ENCODE measurements at regions not wholly inside any gene's neighbourhood (a gene's known extent, or its start where the extent isn't known, plus 50 kb on each side); places are given as distances from the start of the nearest gene placed in this dataset.

DNA sequence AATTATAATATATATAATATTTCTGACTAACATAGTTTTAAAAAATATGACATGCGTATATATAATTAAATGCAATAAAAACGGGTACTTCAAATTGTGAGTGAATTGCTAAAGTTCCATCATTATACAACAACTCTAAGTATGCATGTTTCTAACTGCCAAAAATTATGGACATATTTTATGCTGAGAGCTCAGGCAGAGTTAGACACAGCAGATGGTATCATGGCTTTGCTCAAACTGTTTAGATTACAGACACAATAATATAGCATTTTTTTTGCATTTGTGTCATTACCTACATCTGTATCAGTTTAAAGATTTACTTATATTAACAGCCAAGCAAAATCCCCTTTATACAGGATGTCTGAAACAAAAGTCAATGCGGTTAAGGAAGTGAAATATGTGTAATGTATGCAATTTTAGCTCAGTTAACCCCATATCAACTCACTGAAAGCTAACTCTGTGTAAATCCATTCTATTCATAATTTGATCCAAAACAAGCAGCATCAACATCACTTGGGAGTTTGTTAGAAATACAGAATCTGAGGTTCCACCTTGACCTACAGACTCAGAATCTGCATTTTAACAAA, 119.1 kb upstream of the CNKSR2 start:
- WGBS, 4 donors = 40 to 63% (median 54%) methylated on average over 3 of the region's 3 CpGs
- Histone ChIP-seq H3K4me1 (replicated peaks in 1 of 2) (no peaks in the 10 kb centered on the region), H3K27me3 (no peaks in the 10 kb centered on the region), H3K9me3 (replicated peaks in 1 of 3) (no peaks in the 10 kb centered on the region), H3K36me3 (replicated peaks in 1 of 2) (no peaks in the 10 kb centered on the region), H3K27ac (no peak overlapping the region), H3K4me3 (no peak overlapping the region)
- no peak for DNase-seq
- intact Hi-C loops (cut with DNase I) = no loop called here
- TF ChIP-seq, protein P1, sequence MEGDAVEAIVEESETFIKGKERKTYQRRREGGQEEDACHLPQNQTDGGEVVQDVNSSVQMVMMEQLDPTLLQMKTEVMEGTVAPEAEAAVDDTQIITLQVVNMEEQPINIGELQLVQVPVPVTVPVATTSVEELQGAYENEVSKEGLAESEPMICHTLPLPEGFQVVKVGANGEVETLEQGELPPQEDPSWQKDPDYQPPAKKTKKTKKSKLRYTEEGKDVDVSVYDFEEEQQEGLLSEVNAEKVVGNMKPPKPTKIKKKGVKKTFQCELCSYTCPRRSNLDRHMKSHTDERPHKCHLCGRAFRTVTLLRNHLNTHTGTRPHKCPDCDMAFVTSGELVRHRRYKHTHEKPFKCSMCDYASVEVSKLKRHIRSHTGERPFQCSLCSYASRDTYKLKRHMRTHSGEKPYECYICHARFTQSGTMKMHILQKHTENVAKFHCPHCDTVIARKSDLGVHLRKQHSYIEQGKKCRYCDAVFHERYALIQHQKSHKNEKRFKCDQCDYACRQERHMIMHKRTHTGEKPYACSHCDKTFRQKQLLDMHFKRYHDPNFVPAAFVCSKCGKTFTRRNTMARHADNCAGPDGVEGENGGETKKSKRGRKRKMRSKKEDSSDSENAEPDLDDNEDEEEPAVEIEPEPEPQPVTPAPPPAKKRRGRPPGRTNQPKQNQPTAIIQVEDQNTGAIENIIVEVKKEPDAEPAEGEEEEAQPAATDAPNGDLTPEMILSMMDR (IDR thresholded peaks at IDR 0.05) = no peak
- no peak for TF ChIP-seq POLR2A (IDR thresholded peaks at IDR 0.05)

DNA sequence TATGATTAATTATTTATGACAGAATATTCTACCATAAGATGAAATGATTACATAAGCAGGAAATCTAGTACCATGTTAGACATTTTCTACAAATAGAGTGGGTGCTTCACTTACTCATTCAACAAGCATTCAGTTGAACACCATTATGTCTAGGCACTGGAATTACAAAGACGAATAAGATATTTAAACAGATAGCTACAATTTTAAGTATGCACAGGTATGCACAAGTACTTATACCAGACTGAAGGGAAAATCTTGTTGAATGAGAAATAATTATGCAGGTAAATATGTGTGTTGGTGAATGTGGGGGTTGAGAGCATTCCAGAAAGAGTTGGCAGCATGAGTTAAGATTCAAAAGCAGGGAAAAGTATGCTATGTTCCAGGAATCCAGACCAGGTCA, 107.3 kb upstream of the CNKSR2 start:
- intact Hi-C loops (cut with DNase I) = no loop called here
- peaks cover 0 to 13% (median 0%) of the 10 kb centered on the region in 3 donors for H3K9me3 ChIP-seq (replicated peaks in 1 of 3)
- TF ChIP-seq POLR2A (IDR thresholded peaks at IDR 0.05) = no peak
- TF ChIP-seq, protein P1 (IDR thresholded peaks at IDR 0.05) = no peak
- WGBS, 4 donors = 43 to 75% (median 57%) methylated on average over 1 of the region's 1 CpG
- no peaks in the 10 kb centered on the region for H3K27me3 ChIP-seq
- H3K4me1 ChIP-seq (replicated peaks in 1 of 2) = no peaks in the 10 kb centered on the region
- H3K36me3 ChIP-seq (replicated peaks in 1 of 2) = no peaks in the 10 kb centered on the region
- no peak overlapping the region for H3K4me3 ChIP-seq
- H3K27ac ChIP-seq = no peak overlapping the region
- no peak for DNase-seq

DNA sequence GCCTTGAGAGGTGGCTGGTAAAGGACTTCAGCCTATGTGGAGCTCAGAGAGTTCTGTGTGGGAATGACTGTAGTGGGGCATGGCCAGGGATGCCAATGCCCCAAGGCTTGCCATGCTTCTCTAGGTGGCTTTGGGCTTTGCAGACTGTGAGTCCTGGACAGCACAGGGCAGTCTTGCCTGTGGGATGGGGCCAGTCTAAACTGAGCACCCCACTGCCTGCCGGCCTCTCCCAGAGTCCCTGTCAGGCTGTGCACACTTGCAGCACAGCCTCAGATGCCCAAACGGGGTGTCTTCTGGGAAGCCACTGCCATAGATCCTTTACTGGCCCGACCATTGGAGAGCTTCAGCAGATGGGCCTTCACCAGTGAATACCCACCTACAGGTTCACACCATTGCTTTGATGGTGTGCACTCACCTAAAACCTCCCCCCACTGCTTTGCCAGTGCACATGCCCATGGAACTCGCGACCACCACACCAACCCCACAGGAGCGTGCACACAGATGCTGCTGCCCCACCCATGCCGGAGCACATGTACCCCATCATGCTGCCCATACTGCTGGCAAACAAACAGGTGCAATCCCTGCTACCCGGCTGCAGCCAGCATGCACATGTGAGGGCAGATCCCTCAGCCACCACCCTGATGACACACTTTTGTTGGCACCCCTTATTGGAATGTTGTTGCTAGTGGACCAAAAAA, 97.3 kb upstream of the CNKSR2 start:
- 74 to 84% (median 80%) methylated on average over 1 to 8 of the region's 8 CpGs for WGBS, 4 donors

DNA sequence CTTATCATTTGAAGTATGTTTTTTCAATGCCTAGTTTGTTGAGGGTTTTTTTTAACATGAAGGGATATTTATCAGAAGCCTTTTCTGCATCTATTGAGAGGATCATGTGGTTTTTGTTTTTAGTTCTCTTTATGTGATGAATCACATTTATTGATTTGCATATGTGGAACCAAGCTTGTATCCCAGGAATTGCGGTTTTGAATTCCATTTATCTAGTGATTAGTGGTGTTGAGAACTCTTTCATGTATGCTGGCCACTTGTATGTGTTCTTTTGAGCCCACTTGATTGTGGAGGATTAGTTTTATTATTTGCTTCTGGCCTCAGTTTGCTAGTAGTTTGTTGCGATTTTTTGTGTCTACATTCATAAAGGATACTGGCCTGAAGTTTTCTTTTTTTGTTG, 85.0 kb upstream of the CNKSR2 start:
- H3K27ac ChIP-seq = no peak overlapping the region
- H3K4me3 ChIP-seq = no peak overlapping the region
- H3K27me3 ChIP-seq = no peaks in the 10 kb centered on the region
- H3K36me3 ChIP-seq (replicated peaks in 1 of 2) = no peaks in the 10 kb centered on the region
- no peaks in the 10 kb centered on the region for H3K4me1 ChIP-seq (replicated peaks in 1 of 2)
- intact Hi-C loops (cut with DNase I) = no loop called here
- no peak for DNase-seq
- 49 to 78% (median 67%) methylated on average over 2 of the region's 2 CpGs for WGBS, 4 donors
- TF ChIP-seq, protein P1 (IDR thresholded peaks at IDR 0.05) = no peak
- TF ChIP-seq POLR2A (IDR thresholded peaks at IDR 0.05) = no peak
- no peaks in the 10 kb centered on the region for H3K9me3 ChIP-seq (replicated peaks in 1 of 3)

More for the DNA sequence above, 97.3 kb upstream of the CNKSR2 start:
- Histone ChIP-seq H3K27ac (no peak overlapping the region), H3K4me3 (no peak overlapping the region), H3K4me1 (replicated peaks in 1 of 2) (no peaks in the 10 kb centered on the region), H3K9me3 (replicated peaks in 1 of 3) (no peaks in the 10 kb centered on the region), H3K36me3 (replicated peaks in 1 of 2) (no peaks in the 10 kb centered on the region), H3K27me3 (no peaks in the 10 kb centered on the region)
- DNase-seq = no peak
- intact Hi-C loops (cut with DNase I) = no loop called here
- TF ChIP-seq POLR2A (IDR thresholded peaks at IDR 0.05) = no peak
- TF ChIP-seq, protein P1 (IDR thresholded peaks at IDR 0.05) = no peak
